Neuronal stem cell (in vitro differentiated cells): ENCODE measurements at regions not wholly inside any gene's neighbourhood (a gene's known extent, or its start where the extent isn't known, plus 50 kb on each side); places are given as distances from the start of the nearest gene placed in this dataset.

Experiments used
- DNase-seq: peaks from one replicate; pipeline ENCODE4 v3.0.0-alpha.2; 2013; ENCODE audit warnings: low spot score
- H2AFZ ChIP-seq: one replicate; pipeline ENCODE4 v1.6.1; 2013; ENCODE audit warnings: mild to moderate bottlenecking, low read length, inconsistent platforms
- H2AK5ac ChIP-seq: 2 replicates; pipeline ENCODE4 v1.6.1; 2013; ENCODE audit warnings: low read depth, mild to moderate bottlenecking, inconsistent platforms, low read length, moderate library complexity, mixed read lengths
- H2BK120ac ChIP-seq: 2 replicates; pipeline ENCODE4 v1.6.1; 2013; ENCODE audit warnings: low read depth, mild to moderate bottlenecking, inconsistent platforms, low read length, moderate library complexity, mixed read lengths
- H2BK12ac ChIP-seq: one replicate; pipeline ENCODE4 v1.6.1; 2013; ENCODE audit warnings: low read length, inconsistent platforms
- H2BK15ac ChIP-seq: 2 replicates; pipeline ENCODE4 v1.6.1; 2013; ENCODE audit warnings: mild to moderate bottlenecking, low read length, inconsistent platforms, mixed read lengths
- H2BK5ac ChIP-seq: one replicate; pipeline ENCODE4 v1.6.1; 2013; ENCODE audit warnings: inconsistent platforms, mild to moderate bottlenecking, low read length, moderate library complexity
- H3K14ac ChIP-seq: one replicate; pipeline ENCODE4 v1.6.1; 2013; ENCODE audit warnings: low read length, inconsistent platforms
- H3K18ac ChIP-seq: 2 replicates; pipeline ENCODE4 v1.6.1; 2013; ENCODE audit warnings: low read length, inconsistent platforms
- H3K23ac ChIP-seq: 2 replicates; pipeline ENCODE4 v1.6.1; 2013; ENCODE audit warnings: low read depth, mild to moderate bottlenecking, mixed read lengths, low read length, inconsistent platforms; ENCODE audit not compliant: poor library complexity
- H3K27ac ChIP-seq: replicated peaks from 3 replicates; pipeline ENCODE4 v1.5.1; 2013; ENCODE audit warnings: low read length, inconsistent platforms
- H3K27me3 ChIP-seq, 3 experiments: 2 replicates each; pipeline ENCODE4 v1.6.1; 2013; ENCODE audit warnings: low read length in 3 of 3, mild to moderate bottlenecking in 2 of 3, inconsistent platforms in 1 of 3, low read depth in 1 of 3, mixed read lengths in 1 of 3, moderate library complexity in 1 of 3; ENCODE audit not compliant: control insufficient read depth in 3 of 3, insufficient read depth in 3 of 3
- H3K36me3 ChIP-seq, 2 donors: replicated peaks in 1 of 2; 2 replicates each; pipeline ENCODE4 v1.6.1; 2013; ENCODE audit warnings: low read length in 2 of 2; ENCODE audit not compliant: control insufficient read depth in 2 of 2, insufficient read depth in 2 of 2
- H3K4ac ChIP-seq: 2 replicates; pipeline ENCODE4 v1.6.1; 2013; ENCODE audit warnings: inconsistent platforms, mild to moderate bottlenecking, low read length, moderate library complexity
- H3K4me1 ChIP-seq, 2 donors: 1 replicate in 1 of 2; 2 replicates in 1 of 2; pipeline ENCODE4 v1.6.1; 2013; ENCODE audit warnings: low read length in 2 of 2, low read depth in 1 of 2; ENCODE audit not compliant: control insufficient read depth in 2 of 2, insufficient read depth in 1 of 2
- H3K4me2 ChIP-seq: one replicate; pipeline ENCODE4 v1.6.1; 2013; ENCODE audit warnings: mild to moderate bottlenecking, low read length, inconsistent platforms; ENCODE audit not compliant: insufficient read depth, poor library complexity, severe bottlenecking
- H3K4me3 ChIP-seq, 2 donors: 2 replicates each; pipeline ENCODE4 v1.5.1; 2013; ENCODE audit warnings: low read length in 2 of 2, mild to moderate bottlenecking in 2 of 2, inconsistent platforms in 1 of 2, moderate library complexity in 1 of 2
- H3K79me1 ChIP-seq: one replicate; pipeline ENCODE4 v1.6.1; 2013; ENCODE audit warnings: low read depth, mild to moderate bottlenecking, inconsistent platforms, low read length, moderate library complexity
- H3K9ac ChIP-seq: one replicate; pipeline ENCODE4 v1.6.1; 2013; ENCODE audit warnings: mild to moderate bottlenecking, low read depth, low read length, inconsistent platforms; ENCODE audit not compliant: poor library complexity
- H3K9me3 ChIP-seq, 2 donors: replicated peaks in 1 of 2; 2 replicates each; pipeline versions ENCODE3 to v1.6.1; 2013; ENCODE audit warnings: low read length in 2 of 2, mild to moderate bottlenecking in 2 of 2, inconsistent platforms in 1 of 2, low read depth in 1 of 2, mixed read lengths in 1 of 2, moderate library complexity in 1 of 2; ENCODE audit not compliant: control insufficient read depth in 2 of 2, insufficient read depth in 1 of 2
- H4K8ac ChIP-seq: one replicate; pipeline ENCODE4 v1.6.1; 2013; ENCODE audit warnings: low read depth, mild to moderate bottlenecking, inconsistent platforms, low read length, moderate library complexity
- H4K91ac ChIP-seq: one replicate; pipeline ENCODE4 v1.6.1; 2013; ENCODE audit warnings: low read length, low read depth, mild to moderate bottlenecking, inconsistent platforms; ENCODE audit not compliant: poor library complexity
- WGBS, 2 donors: extraction: QIAGEN DNeasy Blood & Tissue Kit; methylation state at CpG; one replicate each; pipeline ENCODE4 v1.1.7; 2013; ENCODE audit warnings: missing lambda C conversion rate in 2 of 2, mixed read lengths in 1 of 2; ENCODE audit not compliant: insufficient read length in 2 of 2, insufficient replicate concordance in 1 of 2; ENCODE audit errors: extremely low coverage in 2 of 2; 5-methylcytosine and 5-hydroxymethylcytosine counted together

DNA sequence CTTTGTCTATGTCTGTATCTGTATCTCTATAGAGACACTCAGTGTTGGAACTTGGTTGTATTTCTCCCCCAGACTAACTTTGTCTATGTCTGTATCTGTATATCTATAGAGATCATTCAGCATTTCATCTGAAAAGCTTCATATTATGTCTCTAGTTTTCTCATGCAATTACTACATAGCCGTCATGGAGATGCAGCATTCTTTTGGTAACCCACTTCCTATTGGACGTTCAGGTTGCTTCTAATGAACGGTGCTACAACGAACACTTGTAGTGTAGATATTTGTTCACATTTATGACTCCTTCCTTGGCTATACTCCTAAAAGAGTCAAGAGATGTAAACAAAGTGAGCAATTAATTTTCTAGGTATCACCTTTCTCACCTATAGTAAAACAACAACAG is 81.5 kb upstream of the KCNA1 start:
- Histone ChIP-seq H3K27ac (no peak overlapping the region), H3K9me3 (no peaks in the 10 kb centered on the region), H3K23ac (no peak overlapping the region), H3K4me1 (peaks cover 0 to 1% of the 10 kb centered on the region in 2 donors), H3K36me3 (no peaks in the 10 kb centered on the region), H2BK12ac (no peak overlapping the region), H3K4me2 (no peak overlapping the region), H2AK5ac (no peak overlapping the region), H2BK5ac (no peak overlapping the region), H4K91ac (no peak overlapping the region), H3K27me3 (no peaks in the 10 kb centered on the region), H3K4me3 (no peak overlapping the region), H2BK15ac (no peak overlapping the region), H3K79me1 (no peaks in the 10 kb centered on the region), H3K4ac (no peak overlapping the region), H2BK120ac (no peak overlapping the region), H4K8ac (no peak overlapping the region), H3K18ac (no peak overlapping the region), H3K14ac (no peak overlapping the region), H2AFZ (no peak overlapping the region), H3K9ac (no peak overlapping the region)
- no peak for DNase-seq
- WGBS, 2 donors, result no CpG with 5 or more reads among the region's 4 CpGs

- H3K4me2 ChIP-seq, result no peak overlapping the region
- H2BK120ac ChIP-seq, result no peak overlapping the region
- H3K9me3 ChIP-seq, result no peaks in the 10 kb centered on the region
- H3K14ac ChIP-seq, result no peak overlapping the region
- H2BK15ac ChIP-seq, result no peak overlapping the region
- no CpG with 5 or more reads among the region's 7 CpGs for WGBS, 2 donors
- H3K79me1 ChIP-seq, result no peaks in the 10 kb centered on the region
- no peak overlapping the region for H4K8ac ChIP-seq
- H2AK5ac ChIP-seq, result no peak overlapping the region
- no peak overlapping the region for H3K9ac ChIP-seq
- no peak overlapping the region for H3K4me3 ChIP-seq
- H2BK5ac ChIP-seq, result no peak overlapping the region
- H3K18ac ChIP-seq, result no peak overlapping the region
- no peak overlapping the region for H4K91ac ChIP-seq
- H3K27ac ChIP-seq, result no peak overlapping the region
- no peaks in the 10 kb centered on the region for H3K27me3 ChIP-seq
- no peak for DNase-seq
- H2BK12ac ChIP-seq, result no peak overlapping the region
- H2AFZ ChIP-seq, result no peak overlapping the region
- H3K4me1 ChIP-seq, result peaks cover 0 to 1% of the 10 kb centered on the region in 2 donors
- no peak overlapping the region for H3K4ac ChIP-seq
- no peak overlapping the region for H3K23ac ChIP-seq
- no peaks in the 10 kb centered on the region for H3K36me3 ChIP-seq
Measured at GRCh38 chr12:4829161-4829792, 80.4 kb upstream of the KCNA1 start.

- Histone ChIP-seq H3K23ac (no peak overlapping the region), H3K14ac (no peak overlapping the region), H4K8ac (no peak overlapping the region), H2AK5ac (no peak overlapping the region), H3K27ac (no peak overlapping the region), H3K36me3 (no peaks in the 10 kb centered on the region), H3K79me1 (no peaks in the 10 kb centered on the region), H4K91ac (no peak overlapping the region), H3K4me2 (no peak overlapping the region), H3K9me3 (no peaks in the 10 kb centered on the region), H3K18ac (no peak overlapping the region), H3K4ac (no peak overlapping the region), H2BK15ac (no peak overlapping the region), H3K9ac (no peak overlapping the region), H2AFZ (no peak overlapping the region), H2BK120ac (no peak overlapping the region), H3K4me1 (peaks cover 0 to 1% of the 10 kb centered on the region in 2 donors), H2BK12ac (no peak overlapping the region), H3K27me3 (no peaks in the 10 kb centered on the region), H2BK5ac (no peak overlapping the region), H3K4me3 (no peak overlapping the region)
- WGBS, 2 donors, result no CpG with 5 or more reads among the region's 6 CpGs
- DNase-seq, result no peak
Measured at GRCh38 chr12:4829793-4830162, 79.9 kb upstream of the KCNA1 start.

DNA sequence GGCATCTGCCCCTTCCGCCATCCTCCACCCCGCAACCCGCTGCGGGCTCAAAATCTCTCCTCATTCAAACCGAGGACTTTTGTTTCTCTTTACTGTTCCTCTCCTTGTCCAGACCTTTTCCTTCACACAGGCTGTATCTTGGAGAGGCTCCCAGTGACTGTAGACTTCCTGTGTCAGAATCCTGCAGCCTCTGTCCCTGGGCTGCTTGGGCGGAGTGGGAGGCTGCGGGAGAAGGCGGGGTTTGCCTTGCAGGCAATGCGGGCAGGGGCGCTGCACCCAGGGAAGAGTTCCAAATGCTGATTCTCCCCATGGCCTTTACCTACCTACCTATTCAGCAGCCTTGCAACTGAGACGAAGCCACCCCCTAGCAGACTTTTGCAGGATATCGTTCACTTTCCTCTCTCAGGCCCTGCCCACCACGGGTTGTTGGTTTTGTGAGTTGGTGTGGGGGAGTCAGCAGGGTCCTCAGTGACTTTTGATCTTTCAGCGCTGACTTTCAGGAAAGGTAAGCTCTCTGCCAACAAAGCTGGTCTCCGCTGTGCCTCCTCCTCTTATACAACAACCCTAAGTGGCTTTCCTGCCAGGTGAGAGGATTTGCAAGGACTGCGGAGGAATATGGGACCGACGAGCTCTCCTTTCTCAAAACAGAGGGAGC is 79.0 kb upstream of the KCNA1 start:
- Histone ChIP-seq H4K8ac (no peak overlapping the region), H2BK120ac (no peak overlapping the region), H3K4me3 (no peak overlapping the region), H3K9me3 (no peaks in the 10 kb centered on the region), H2AFZ (no peak overlapping the region), H3K4me2 (no peak overlapping the region), H3K18ac (no peak overlapping the region), H3K4ac (no peak overlapping the region), H3K9ac (no peak overlapping the region), H3K27ac (no peak overlapping the region), H3K27me3 (no peaks in the 10 kb centered on the region), H3K14ac (no peak overlapping the region), H2AK5ac (no peak overlapping the region), H2BK12ac (peak overlapping the region; percentile 14), H3K4me1 (peaks cover 0 to 1% of the 10 kb centered on the region in 2 donors), H4K91ac (no peak overlapping the region), H2BK5ac (no peak overlapping the region), H3K23ac (no peak overlapping the region), H3K79me1 (no peaks in the 10 kb centered on the region), H2BK15ac (no peak overlapping the region), H3K36me3 (no peaks in the 10 kb centered on the region)
- WGBS, 2 donors, result no CpG with 5 or more reads among the region's 18 CpGs
- no peak for DNase-seq
